GM21447 (cell line): ENCODE measurements at regions not wholly inside any gene's neighbourhood (a gene's known extent, or its start where the extent isn't known, plus 50 kb on each side); places are given as distances from the start of the nearest gene placed in this dataset.
"Not testable (repeated sequence)": the region's sequence is repeated elsewhere in the genome, so short reads cannot be mapped to it uniquely, and the experiment has no call there.

Experiments
- ATAC-seq: cut with Tn5 transposase; IDR thresholded peaks from one replicate; pipeline ENCODE4 v1.9.1; 2021; ENCODE audit not compliant: unreplicated experiment

GRCh38 chr6:94251878-94252277, 832.5 kb upstream of the EPHA7 start:
- ATAC-seq: no peak

DNA sequence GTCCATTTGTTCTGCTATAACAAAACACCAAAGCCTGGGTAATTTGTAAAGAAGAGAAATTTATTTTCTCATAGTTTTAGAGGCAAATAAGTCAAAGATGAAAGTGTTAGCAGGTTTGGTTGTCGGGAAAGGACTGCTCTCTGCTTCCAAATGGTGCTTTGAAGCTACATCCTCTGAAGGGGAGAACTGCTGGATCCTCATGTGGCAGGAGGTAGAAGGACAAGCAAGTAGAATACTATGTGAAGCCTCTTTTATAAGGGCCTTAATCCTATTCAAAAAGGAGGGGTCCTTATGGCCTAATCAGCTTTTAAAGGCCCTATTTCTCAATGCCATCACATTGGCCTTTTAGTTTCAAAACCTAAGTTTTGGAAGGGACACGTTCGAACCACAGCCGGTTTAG, 826.0 kb upstream of the EPHA7 start:
- ATAC-seq: no peak

GRCh38 chr6:94238868-94239267, 819.5 kb upstream of the EPHA7 start:
- ATAC-seq: no peak

GRCh38 chr6:94227741-94228140, 808.4 kb upstream of the EPHA7 start:
- ATAC-seq: no peak

- no peak for ATAC-seq
Measured at GRCh38 chr6:94217836-94218235, 798.5 kb upstream of the EPHA7 start.

DNA sequence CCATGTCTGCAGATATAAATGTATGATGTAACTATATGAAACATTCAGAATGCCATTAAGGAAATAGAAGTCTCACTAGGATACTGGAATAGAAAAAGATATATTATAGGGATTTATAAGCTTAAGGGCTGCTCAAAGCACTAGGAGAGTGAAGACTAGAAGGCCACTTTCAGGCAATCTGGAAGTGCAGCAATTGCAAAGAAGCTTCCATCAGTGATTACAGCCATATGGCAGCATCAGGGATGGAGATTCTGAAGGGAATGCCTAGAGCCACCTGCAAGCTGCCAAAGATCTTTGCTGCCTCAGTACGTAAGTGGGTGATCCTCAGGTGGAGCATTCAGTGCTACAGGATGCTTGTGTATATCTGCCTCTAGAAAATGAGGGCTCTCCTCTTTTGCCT, 796.2 kb upstream of the EPHA7 start:
- no peak for ATAC-seq

- ATAC-seq: no peak
Measured at GRCh38 chr6:94213226-94213625, 793.9 kb upstream of the EPHA7 start.

- ATAC-seq: no peak
Measured at GRCh38 chr6:94196891-94197290, 777.5 kb upstream of the EPHA7 start.

- no peak for ATAC-seq
Measured at GRCh38 chr6:94190030-94190429, 770.7 kb upstream of the EPHA7 start.

GRCh38 chr6:94184666-94185464, 765.5 kb upstream of the EPHA7 start:
- ATAC-seq: no peak

- ATAC-seq: no peak
Measured at GRCh38 chr6:94177429-94177828, 758.1 kb upstream of the EPHA7 start.

DNA sequence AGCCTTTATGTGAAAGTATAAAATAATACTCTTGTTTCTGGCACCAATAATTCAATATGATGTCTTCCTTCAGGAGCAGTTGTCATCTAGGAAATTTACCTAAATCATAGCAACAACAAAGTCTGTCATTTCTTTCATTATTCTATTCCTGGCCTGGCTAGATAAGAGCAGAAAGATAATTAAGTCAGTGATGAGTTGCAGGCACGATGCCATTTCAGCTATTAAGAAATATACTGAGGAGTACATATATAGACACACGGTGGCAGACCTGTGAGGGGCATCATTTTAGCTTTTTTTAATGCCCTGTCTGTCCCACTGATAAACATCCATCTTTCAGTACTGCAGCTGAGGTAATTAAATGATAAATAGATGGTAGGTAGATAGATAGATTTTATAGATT, 756.1 kb upstream of the EPHA7 start:
- ATAC-seq: no peak

DNA sequence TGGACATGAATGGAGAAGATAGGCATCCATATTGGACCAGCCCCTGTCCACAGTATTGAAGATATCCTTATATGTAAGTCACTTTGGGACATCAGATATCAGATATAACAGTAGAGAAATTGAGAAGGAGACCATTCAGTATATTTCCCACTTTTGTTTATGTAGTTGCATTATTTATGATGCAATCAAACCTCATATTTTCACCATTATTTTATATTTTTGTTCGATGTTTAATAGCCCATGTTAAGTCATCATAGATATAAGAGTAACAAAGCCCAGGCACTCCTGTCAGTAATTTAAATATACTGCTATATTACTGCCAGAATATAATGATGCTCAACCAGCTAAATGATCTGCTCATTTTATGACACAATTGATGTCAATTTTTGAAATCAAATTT, 744.5 kb upstream of the EPHA7 start:
- no peak for ATAC-seq

GRCh38 chr6:94150886-94151285, 731.5 kb upstream of the EPHA7 start:
- ATAC-seq: no peak

- ATAC-seq: no peak
Measured at GRCh38 chr6:94144807-94145206, 725.4 kb upstream of the EPHA7 start.

- not testable (repeated sequence) for ATAC-seq
Measured at GRCh38 chr6:94137178-94137577, 717.8 kb upstream of the EPHA7 start.

GRCh38 chr6:94133106-94133505, 713.7 kb upstream of the EPHA7 start:
- ATAC-seq: no peak

DNA sequence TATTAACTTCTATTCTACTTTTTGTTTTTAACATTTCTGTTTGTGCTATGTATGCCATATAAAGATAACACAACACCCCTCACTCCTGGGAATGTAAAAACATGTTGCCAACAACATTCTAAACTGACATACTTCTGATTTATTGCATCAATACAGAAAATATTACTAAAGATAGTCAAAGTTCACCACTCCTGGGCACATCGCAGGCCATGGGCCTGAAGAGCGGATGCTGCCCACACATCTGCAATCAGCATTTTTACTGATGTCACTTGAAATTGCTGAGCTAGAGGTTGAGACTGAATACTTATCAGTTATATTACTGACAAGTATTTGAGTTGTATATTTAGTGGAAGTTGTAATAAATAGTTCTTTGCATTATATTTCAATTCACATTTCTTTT, 711.9 kb upstream of the EPHA7 start:
- no peak for ATAC-seq

- ATAC-seq: no peak
Measured at GRCh38 chr6:94130478-94130877, 711.1 kb upstream of the EPHA7 start.

DNA sequence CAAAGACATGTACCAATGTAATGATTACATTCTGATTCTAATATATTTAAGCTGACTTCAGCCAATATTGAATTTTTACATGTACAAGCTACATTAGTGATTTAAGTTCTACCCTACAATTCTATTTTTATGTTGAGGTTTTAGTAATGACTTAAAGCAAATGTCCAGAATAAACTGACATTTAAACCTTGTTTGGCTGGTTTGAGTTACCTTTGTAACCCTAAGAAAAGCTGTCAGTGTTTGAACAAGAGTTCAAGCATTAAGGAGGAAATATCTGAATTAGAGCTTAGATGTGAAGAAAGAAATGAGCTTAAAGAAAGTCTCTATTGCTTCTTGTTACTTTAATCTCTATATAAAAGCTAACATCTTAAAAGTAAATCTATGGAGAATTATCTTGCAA, 710.6 kb upstream of the EPHA7 start:
- no peak for ATAC-seq

DNA sequence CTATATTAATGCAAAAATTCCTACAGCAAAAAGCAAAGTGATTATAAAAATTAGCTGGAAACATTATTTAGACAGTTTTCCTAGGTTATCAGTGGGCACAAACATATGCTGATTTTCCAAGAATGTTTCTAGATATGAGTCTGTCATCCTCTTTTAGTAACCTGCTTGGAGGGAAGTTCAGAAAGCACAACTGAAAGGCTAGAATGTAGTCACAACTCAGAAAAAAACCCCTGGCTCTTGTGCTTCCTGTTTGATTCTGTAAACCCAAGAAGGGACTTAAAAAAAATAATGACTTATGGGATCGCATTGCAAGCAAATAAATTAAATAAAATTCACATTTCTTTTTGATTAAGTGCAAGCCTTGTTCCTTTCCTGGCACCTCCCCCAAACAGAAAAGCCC, 708.4 kb upstream of the EPHA7 start:
- ATAC-seq: no peak

DNA sequence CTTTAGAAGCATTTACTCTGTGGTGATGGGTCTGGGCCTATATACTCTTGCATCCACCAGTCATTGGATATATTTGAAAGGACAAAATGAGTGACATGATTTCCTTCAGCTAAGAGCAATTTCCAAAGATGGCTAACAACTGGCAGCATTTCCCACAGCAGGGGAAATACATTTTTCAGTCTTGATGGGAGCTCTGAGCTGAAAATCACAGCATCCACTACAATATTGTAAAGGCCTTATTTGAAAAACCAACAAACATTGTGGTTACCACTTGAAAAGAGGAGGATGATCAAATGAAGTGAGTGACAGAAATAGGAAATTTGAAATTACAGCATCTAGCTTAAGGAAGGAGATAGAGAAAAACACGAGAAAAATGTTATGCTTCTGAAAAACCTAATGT, 705.0 kb upstream of the EPHA7 start:
- no peak for ATAC-seq

DNA sequence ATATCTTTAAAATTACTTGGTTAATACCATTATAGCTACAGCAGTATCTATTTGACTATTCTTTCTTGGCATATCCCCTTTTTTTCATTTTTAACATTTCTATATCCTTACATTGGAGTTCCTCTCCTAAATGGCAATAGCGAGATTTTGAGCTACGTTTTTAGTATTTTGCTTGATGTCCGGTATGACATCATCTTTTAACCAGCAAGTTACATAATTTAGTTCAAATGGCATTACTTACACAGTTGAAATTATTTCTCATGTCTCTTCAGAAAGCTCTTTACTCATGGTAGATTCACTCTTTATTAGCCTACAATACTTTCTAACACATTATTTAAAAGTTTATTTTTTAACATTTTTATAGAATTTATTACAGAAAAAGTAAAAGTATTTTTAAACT, 701.7 kb upstream of the EPHA7 start:
- no peak for ATAC-seq
